ENCODE measurements at regions not wholly inside any gene's neighbourhood (a gene's known extent, or its start where the extent isn't known, plus 50 kb on each side); places are given as distances from the start of the nearest gene placed in this dataset.

- no peak for TF ChIP-seq POLR2AphosphoS5 (IDR thresholded peaks at IDR 0.05; ENCODE audit: low read depth, low read length)
- TF ChIP-seq TAF1 (IDR thresholded peaks at IDR 0.05; ENCODE audit: borderline replicate concordance, low read depth, low read length), result no peak
- TF ChIP-seq REST (IDR thresholded peaks at IDR 0.05; ENCODE audit: low read depth, low read length), result no peak
- no peak for TF ChIP-seq CTCF (IDR thresholded peaks at IDR 0.05)
- no peak for TF ChIP-seq GABPA (IDR thresholded peaks at IDR 0.05; ENCODE audit: low read depth)
- no peak for TF ChIP-seq USF2 (IDR thresholded peaks at IDR 0.05; ENCODE audit: borderline replicate concordance, low read depth, low read length)
- TF ChIP-seq ZBTB33 (IDR thresholded peaks at IDR 0.05; ENCODE audit: borderline replicate concordance, low read depth), result no peak
- TF ChIP-seq SIN3A (IDR thresholded peaks at IDR 0.05; ENCODE audit: borderline replicate concordance, low read depth, low read length), result no peak
Measured at GRCh38 chr6:99186417-99186816, 163.1 kb downstream of the FAXC start.
